GM18502 (cell line): ENCODE measurements at regions not wholly inside any gene's neighbourhood (a gene's known extent, or its start where the extent isn't known, plus 50 kb on each side); places are given as distances from the start of the nearest gene placed in this dataset.

ENCODE experiments used
- ATAC-seq: cut with Tn5 transposase; IDR thresholded peaks from one replicate; pipeline ENCODE4 v1.9.1; 2021; ENCODE audit warnings: mild to moderate bottlenecking; ENCODE audit not compliant: unreplicated experiment, poor library complexity

- no peak for ATAC-seq
Observed at GRCh38 chr13:95352486-95352885, 51.2 kb upstream of the ABCC4 start.

DNA sequence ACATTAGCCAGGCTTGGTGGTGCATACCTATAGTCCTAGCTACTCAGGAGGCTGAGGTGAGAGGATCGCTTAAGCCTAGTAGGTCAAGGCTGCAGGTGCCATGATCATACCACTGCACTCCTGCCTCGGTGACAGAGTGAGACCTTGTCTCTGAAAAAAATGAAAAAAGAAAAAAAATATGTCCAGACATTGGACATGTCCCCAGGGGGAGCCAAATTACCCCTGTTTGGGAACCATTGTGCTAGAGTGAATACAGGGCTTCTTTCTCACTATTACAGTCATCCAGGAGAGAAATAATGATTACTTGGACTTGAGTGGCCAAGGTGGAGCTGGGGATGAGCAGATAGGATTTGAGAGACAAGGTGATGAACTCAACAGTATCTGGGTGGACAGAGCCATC is 52.9 kb upstream of the ABCC4 start:
- ATAC-seq, result no peak

- ATAC-seq, result no peak
Observed at GRCh38 chr13:95354680-95355487, 53.6 kb upstream of the ABCC4 start.

DNA sequence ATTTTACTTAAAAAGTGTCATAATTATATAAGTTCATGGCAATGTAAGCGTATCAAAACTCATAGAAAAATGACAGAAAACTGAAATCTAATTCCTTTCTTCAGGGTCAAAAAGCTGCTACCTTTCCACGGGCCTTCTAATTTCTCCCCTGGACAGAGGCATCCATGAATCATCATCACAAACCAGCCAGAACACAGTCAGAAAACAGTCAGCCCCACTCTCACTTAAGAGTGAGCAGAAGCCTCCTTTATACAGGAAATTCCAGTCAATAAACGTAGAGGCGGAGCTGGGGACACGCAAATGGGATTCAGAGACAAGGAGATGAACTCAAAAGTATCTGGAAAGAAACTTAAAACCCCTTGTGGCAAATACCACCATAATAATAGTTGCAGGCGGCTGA is 54.2 kb upstream of the ABCC4 start:
- no peak for ATAC-seq

DNA sequence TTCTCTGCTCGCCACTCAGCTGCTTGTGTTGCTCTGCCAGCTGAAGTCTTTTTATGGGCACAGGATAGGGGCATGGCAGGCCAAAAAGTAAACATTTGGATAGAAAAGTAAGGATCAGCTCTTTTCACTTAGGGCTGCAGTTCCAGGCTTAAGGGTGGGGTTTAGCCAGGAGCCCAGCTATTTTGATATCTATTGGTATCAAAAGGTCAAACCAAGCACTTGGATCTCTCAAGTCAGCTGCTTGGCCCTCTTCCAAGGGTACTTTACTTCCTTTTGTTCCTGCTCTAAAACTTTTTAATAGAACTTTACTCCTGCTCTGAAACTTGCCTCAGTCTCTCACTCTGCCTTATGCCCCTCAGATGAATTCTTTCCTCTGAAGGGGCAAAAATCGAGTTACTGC is 55.7 kb upstream of the ABCC4 start:
- ATAC-seq, result no peak

DNA sequence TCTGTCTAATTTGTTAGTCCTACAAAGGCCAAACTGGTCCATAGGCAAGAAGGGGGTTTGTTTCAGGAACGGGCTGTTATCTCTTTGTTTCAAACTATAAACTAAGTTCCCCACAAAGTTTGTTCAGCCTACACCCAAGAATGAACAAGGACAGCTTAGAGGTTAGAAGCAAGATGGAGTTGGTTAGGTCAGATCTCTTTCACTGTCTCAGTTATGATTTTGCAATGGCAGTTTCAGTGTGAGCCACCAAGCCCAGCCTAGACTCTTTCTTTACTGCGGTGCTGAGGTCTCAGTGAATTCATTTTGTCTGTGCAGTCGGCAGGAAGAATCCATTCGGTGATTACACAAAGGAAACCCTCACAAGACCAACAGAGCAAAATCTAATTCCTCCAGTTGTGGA is 56.6 kb upstream of the ABCC4 start:
- no peak for ATAC-seq

DNA sequence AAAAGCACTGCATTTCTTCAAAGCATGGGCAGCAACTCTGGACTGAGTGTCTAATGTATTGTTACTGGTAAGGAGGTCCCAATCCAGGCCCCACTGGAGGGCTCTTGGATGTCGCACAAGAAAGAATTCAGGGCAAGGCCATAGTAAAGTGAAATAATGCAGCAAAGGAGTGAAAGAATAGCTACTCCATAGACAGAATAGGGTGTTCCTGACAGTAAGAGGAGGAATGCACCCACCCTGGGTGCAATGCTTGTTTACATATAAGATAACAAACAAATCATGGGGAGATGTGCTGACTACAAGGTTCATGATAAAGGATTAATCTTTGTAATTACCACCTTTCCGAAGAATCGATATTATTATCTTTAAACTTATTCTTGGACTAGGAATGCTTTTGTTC is 58.8 kb upstream of the ABCC4 start:
- no peak for ATAC-seq

DNA sequence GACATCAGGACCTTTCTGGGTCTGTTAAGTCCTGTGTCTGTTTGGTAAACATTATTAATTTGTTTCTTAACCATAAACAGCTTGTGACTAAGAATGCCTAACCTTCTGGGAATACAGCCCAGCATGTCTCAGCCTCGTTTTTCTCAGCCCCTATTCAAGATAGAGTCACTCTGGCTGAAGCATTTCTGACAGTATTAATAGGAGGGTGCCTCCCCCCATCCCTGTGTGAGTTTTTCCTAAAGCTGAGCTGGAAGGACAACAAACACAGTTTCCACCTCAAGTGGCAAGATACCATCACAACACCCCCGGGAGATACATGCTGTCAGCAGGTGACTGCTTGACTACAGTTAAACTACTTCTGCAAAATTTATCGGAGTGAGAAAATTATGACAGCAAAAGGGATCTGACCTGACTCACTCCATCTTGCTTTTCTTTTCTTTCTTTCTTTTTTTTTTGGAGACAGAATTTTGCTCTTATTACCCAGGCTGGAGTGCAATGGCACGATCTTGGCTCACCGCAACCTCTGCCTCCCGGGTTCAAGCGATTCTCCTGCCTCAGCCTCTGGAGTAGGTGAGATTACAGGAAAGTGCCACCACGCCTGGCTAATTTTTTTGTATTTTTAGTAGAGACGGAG is 59.3 kb upstream of the ABCC4 start:
- ATAC-seq, result no peak

- no peak for ATAC-seq
Observed at GRCh38 chr13:95361686-95362085, 60.4 kb upstream of the ABCC4 start.

GRCh38 chr13:95362666-95363065 is 61.4 kb upstream of the ABCC4 start:
- ATAC-seq, result no peak

DNA sequence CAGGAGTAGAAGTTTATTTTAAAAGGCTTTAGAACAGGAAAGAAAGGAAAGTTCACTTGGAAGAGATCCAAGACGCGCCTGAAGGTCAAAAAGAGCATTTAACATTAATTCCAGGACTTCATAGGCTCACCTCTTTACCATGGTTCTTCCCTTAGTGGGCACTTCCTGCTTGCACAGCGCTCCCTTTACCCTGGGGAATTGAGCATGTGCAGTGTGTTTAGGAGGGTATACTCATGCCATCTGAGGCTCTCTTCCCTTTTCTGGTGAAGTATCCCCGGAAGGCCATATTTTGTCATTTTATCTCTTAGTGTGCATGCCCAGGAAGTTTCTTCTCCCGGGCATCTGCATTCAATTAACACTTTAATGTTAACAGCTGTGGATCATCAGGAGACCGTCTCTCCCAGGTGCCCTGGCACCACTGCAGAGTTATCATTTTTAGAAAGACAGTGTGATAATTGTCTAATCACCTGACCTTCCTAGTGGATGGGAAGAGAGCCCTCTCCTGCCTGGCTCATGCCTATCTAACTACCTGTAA is 66.1 kb upstream of the ABCC4 start:
- no peak for ATAC-seq

DNA sequence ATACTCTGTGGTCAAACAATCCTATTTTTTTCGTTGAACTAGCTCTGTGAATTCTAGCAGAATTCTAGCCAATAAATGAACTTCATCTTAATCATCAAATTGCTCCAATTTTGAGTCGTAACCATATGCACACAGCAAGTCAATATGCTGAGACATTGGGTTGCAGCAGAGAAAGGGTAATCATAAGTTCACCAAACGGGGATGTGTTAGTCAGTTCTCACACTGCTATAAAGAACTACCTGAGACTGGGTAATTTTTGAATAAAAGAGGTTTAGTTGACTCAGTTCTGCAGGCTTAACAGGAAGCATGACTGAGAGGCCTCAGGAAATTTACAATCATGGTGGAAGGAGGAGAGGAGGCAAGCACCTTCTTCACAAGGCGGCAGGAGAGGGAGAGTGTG is 67.7 kb upstream of the ABCC4 start:
- no peak for ATAC-seq

DNA sequence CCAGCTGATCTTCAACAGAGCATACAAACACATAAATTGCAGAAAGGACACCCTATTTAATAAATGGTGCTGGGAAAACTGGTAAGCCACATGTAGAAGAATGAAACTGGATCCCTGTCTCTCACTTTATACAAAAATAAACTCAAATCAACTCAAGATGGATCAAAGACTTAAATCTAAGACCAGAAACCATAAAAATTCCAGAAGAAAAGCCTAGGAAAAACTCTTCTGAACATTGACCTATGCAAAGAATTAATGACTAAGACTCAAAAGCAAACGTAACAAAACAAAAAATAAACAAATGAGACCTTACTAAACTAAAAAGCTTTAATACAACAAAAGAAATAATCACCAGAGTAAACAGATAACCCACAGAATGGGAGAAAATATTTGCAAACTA is 74.5 kb upstream of the ABCC4 start:
- no peak for ATAC-seq

DNA sequence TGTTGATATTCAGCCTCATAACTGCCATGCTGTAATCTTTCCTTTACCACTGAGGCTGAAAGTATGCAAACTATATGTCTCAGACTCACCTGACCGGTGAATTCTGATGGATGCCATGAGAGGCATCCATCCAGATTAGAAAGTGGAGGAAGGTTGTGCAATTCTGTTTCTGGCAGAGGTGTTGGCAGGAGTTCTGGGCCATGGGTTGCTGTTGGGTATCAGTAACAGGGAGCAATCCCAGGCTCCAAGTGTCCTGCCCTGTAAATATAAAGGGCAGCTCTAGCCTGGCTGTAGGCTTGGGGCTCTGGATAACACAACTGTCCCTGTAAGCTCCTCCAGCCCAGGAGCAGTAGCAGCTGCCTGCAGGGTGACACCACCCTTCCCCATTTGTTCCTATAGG is 77.4 kb upstream of the ABCC4 start:
- no peak for ATAC-seq

- peak; percentile 94 for ATAC-seq
Observed at GRCh38 chr13:95380468-95381211, 79.4 kb upstream of the ABCC4 start.

GRCh38 chr13:95381212-95381527 is 79.9 kb upstream of the ABCC4 start:
- no peak for ATAC-seq

- no peak for ATAC-seq
Observed at GRCh38 chr13:95382411-95382810, 81.2 kb upstream of the ABCC4 start.

DNA sequence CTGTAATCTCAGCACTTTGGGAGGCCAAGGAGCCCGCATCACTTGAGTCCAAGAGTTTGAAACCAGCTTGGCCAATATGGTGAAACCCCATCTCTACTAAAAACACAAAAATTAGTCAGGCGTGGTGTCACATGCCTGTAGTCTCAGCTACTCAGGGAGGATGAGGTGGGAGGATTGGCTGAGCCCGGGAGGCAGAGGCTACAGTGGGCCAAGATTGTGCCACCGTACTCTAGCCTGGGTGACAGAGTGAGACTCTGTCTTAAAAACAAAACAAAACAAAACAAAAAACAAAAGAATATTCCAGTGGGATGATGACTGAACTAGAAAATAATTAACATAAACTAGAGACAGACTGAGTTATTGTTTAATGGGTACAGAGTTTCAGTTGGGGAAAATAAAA is 81.7 kb upstream of the ABCC4 start:
- ATAC-seq, result no peak

DNA sequence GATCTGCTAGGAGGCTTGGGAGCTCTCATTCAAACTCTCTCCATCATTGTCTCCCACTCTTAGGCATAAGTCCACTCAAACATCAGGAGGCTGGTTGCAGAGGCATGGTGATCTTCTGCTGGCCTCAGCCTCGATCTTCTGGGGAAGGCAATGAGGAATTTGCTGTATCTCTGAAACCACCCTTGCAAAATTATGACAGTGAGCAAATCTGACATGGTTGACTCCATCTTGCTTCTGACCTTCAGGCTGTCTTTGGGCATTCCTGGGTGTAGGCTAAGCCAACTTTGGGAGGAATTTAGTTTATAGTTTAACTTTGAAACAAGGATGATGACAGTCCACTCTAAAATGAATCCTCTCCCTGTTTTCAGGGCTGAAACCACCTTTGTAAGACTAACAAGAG is 84.1 kb upstream of the ABCC4 start:
- no peak for ATAC-seq

- ATAC-seq, result no peak
Observed at GRCh38 chr13:95385798-95386197, 84.5 kb upstream of the ABCC4 start.

GRCh38 chr13:95386370-95386769 is 85.1 kb upstream of the ABCC4 start:
- ATAC-seq, result no peak
